Coronary artery (tissue), 2 donors: ENCODE measurements at regions not wholly inside any gene's neighbourhood (a gene's known extent, or its start where the extent isn't known, plus 50 kb on each side); places are given as distances from the start of the nearest gene placed in this dataset.

Source experiments
- DNase-seq: peaks from one replicate; pipeline ENCODE4 v3.0.0-alpha.2; 2017; ENCODE audit warnings: low spot score
- H3K27ac ChIP-seq, 2 donors: fragments of 200-600 bp; sonication (generic); one replicate each; pipeline ENCODE4 v1.5.1; 2016 to 2019
- H3K4me3 ChIP-seq: fragments of 200-600 bp; sonication (generic); 2 replicates; pipeline ENCODE4 v1.5.1; 2016; ENCODE audit warnings: mild to moderate bottlenecking, moderate library complexity
- CTCF ChIP-seq: fragments of 200-600 bp; sonication (generic); IDR thresholded peaks from one replicate; pipeline ENCODE4 v1.5.1; 2019; ENCODE audit warnings: antibody characterized with exemption

- no peak for DNase-seq
Measured at GRCh38 chr10:2023687-2024086, 286.4 kb upstream of the ADARB2 start.

GRCh38 chr10:2022401-2022800 is 285.1 kb upstream of the ADARB2 start:
- H3K4me3 ChIP-seq = no peak overlapping the region
- no peak for TF ChIP-seq CTCF
- H3K27ac ChIP-seq = no peak overlapping the region
- DNase-seq = no peak

More at GRCh38 chr10:2023687-2024086, 286.4 kb upstream of the ADARB2 start:
- no peak for TF ChIP-seq CTCF
- Histone ChIP-seq H3K4me3 (no peak overlapping the region), H3K27ac (no peak overlapping the region)

GRCh38 chr10:2020836-2021235 is 283.5 kb upstream of the ADARB2 start:
- no peak overlapping the region for H3K27ac ChIP-seq
- no peak for TF ChIP-seq CTCF
- DNase-seq = no peak
- no peak overlapping the region for H3K4me3 ChIP-seq

- DNase-seq = no peak
- no peak for TF ChIP-seq CTCF
- no peak overlapping the region for H3K27ac ChIP-seq
- H3K4me3 ChIP-seq = no peak overlapping the region
Measured at GRCh38 chr10:2019803-2020202, 282.5 kb upstream of the ADARB2 start.

- no peak overlapping the region for H3K27ac ChIP-seq
- no peak overlapping the region for H3K4me3 ChIP-seq
- DNase-seq = no peak
- TF ChIP-seq CTCF = no peak
Measured at GRCh38 chr10:2019281-2019680, 282.0 kb upstream of the ADARB2 start.

- DNase-seq = no peak
- TF ChIP-seq CTCF = no peak
- H3K4me3 ChIP-seq = no peak overlapping the region
- no peak overlapping the region for H3K27ac ChIP-seq
Measured at GRCh38 chr10:2014541-2014940, 277.2 kb upstream of the ADARB2 start.

- Histone ChIP-seq H3K4me3 (no peak overlapping the region), H3K27ac (no peak overlapping the region)
- TF ChIP-seq CTCF = no peak
- DNase-seq = no peak
Measured at GRCh38 chr10:2012209-2012608, 274.9 kb upstream of the ADARB2 start.
